Karpas-422 (cell line): ENCODE measurements at regions not wholly inside any gene's neighbourhood (a gene's known extent, or its start where the extent isn't known, plus 50 kb on each side); places are given as distances from the start of the nearest gene placed in this dataset.

Experiments used
- DNase-seq: peaks from one replicate; pipeline ENCODE4 v3.0.0-alpha.2; 2015
- H2AFZ ChIP-seq: fragments of 200-600 bp; sonication (generic); 2 replicates; pipeline ENCODE4 v1.6.1; 2014; ENCODE audit warnings: antibody characterized with exemption, low read length, mixed read lengths
- H3K27ac ChIP-seq: fragments of 200-600 bp; sonication (generic); 2 replicates; pipeline ENCODE4 v1.5.1; 2014; ENCODE audit warnings: mild to moderate bottlenecking, low read length, moderate library complexity
- H3K27me3 ChIP-seq: fragments of 200-600 bp; sonication (generic); 2 replicates; pipeline ENCODE4 v1.6.1; 2014; ENCODE audit warnings: low read length, mixed read lengths
- H3K36me3 ChIP-seq: fragments of 200-600 bp; sonication (generic); 2 replicates; pipeline ENCODE4 v1.6.1; 2014; ENCODE audit warnings: low read length, mixed read lengths; ENCODE audit not compliant: insufficient read depth
- H3K4me1 ChIP-seq: fragments of 200-600 bp; sonication (generic); 2 replicates; pipeline ENCODE4 v1.6.1; 2014; ENCODE audit warnings: mild to moderate bottlenecking, low read length, mixed read lengths
- H3K4me2 ChIP-seq: fragments of 200-600 bp; sonication (generic); 2 replicates; pipeline ENCODE4 v1.6.1; 2014; ENCODE audit warnings: low read length, low read depth, mild to moderate bottlenecking; ENCODE audit not compliant: poor library complexity, severe bottlenecking
- H3K4me3 ChIP-seq: fragments of 200-600 bp; sonication (generic); 2 replicates; pipeline ENCODE4 v1.5.1; 2014; ENCODE audit warnings: mild to moderate bottlenecking, antibody characterized with exemption, low read length, mixed read lengths
- H3K79me2 ChIP-seq: fragments of 200-600 bp; sonication (generic); 2 replicates; pipeline ENCODE4 v1.6.1; 2014; ENCODE audit warnings: mild to moderate bottlenecking, low read length, mixed read lengths
- H3K9ac ChIP-seq: fragments of 200-600 bp; sonication (generic); 2 replicates; pipeline ENCODE4 v1.6.0; 2014; ENCODE audit warnings: low read length
- H3K9me2 ChIP-seq: fragments of 200-600 bp; sonication (generic), shearing (Covaris generic); replicated peaks from 2 replicates; pipeline ENCODE4 v1.6.0; 2014; ENCODE audit warnings: mild to moderate bottlenecking, low read length, moderate library complexity; ENCODE audit not compliant: insufficient read depth
- H3K9me3 ChIP-seq: fragments of 300-700, 200-600 bp; sonication (generic); 2 replicates; pipeline ENCODE4 v1.6.1; 2014; ENCODE audit warnings: low read length, mixed read lengths
- H4K20me1 ChIP-seq: fragments of 200-600 bp; sonication (generic); 2 replicates; pipeline ENCODE4 v1.6.1; 2014; ENCODE audit warnings: mild to moderate bottlenecking, antibody characterized with exemption, low read length, low read depth; ENCODE audit not compliant: insufficient read depth

GRCh38 chr11:45457649-45458048, 171.5 kb upstream of the SYT13 start:
- Histone ChIP-seq H3K9me2 (no peaks in the 10 kb centered on the region), H2AFZ (no peak overlapping the region), H3K27ac (no peak overlapping the region), H3K4me2 (no peak overlapping the region), H3K79me2 (no peaks in the 10 kb centered on the region), H3K27me3 (no peaks in the 10 kb centered on the region), H3K9me3 (no peaks in the 10 kb centered on the region), H4K20me1 (no peaks in the 10 kb centered on the region), H3K4me3 (no peak overlapping the region), H3K4me1 (no peaks in the 10 kb centered on the region), H3K36me3 (no peaks in the 10 kb centered on the region), H3K9ac (no peak overlapping the region)
- DNase-seq: no peak

GRCh38 chr11:45456686-45457085, 170.5 kb upstream of the SYT13 start:
- H3K9me3 ChIP-seq: no peaks in the 10 kb centered on the region
- no peak overlapping the region for H3K27ac ChIP-seq
- no peaks in the 10 kb centered on the region for H3K36me3 ChIP-seq
- H3K27me3 ChIP-seq: no peaks in the 10 kb centered on the region
- H3K9me2 ChIP-seq: no peaks in the 10 kb centered on the region
- DNase-seq: no peak
- H3K4me2 ChIP-seq: no peak overlapping the region
- no peak overlapping the region for H3K4me3 ChIP-seq
- no peaks in the 10 kb centered on the region for H3K79me2 ChIP-seq
- H3K4me1 ChIP-seq: no peaks in the 10 kb centered on the region
- H2AFZ ChIP-seq: no peak overlapping the region
- no peak overlapping the region for H3K9ac ChIP-seq
- H4K20me1 ChIP-seq: no peaks in the 10 kb centered on the region

- Histone ChIP-seq H4K20me1 (no peaks in the 10 kb centered on the region), H3K27me3 (no peaks in the 10 kb centered on the region), H3K79me2 (no peaks in the 10 kb centered on the region), H3K9me3 (no peaks in the 10 kb centered on the region), H3K27ac (no peak overlapping the region), H3K9me2 (no peaks in the 10 kb centered on the region), H2AFZ (no peak overlapping the region), H3K4me2 (no peak overlapping the region), H3K4me1 (no peaks in the 10 kb centered on the region), H3K4me3 (no peak overlapping the region), H3K9ac (no peak overlapping the region), H3K36me3 (no peaks in the 10 kb centered on the region)
- no peak for DNase-seq
Measured at GRCh38 chr11:45455536-45455935, 169.4 kb upstream of the SYT13 start.

DNA sequence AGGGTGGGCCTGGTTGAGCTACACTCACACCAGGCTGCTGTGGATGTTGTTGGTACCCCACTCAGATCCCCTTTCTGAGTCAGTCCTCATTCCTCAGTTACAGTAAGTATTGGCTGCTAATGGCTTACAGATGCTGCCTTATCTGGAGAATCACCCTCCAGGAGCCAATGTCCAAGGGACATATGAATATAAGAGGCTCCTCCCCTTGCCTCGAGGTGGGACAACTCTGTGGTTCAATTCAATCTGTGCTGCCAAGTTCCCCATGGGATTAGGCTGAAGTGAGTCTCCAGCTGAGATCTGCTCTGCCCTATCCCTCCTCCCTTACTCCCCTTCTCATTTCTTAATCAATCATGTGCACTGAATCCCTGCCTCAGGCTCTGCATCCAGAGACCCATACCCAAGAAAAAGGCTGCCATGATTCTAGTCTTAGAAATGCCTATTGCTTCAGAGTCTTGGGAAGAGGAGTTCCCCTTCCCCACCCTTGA, 168.8 kb upstream of the SYT13 start:
- Histone ChIP-seq H3K36me3 (no peaks in the 10 kb centered on the region), H3K4me3 (no peak overlapping the region), H4K20me1 (no peaks in the 10 kb centered on the region), H3K9me2 (no peaks in the 10 kb centered on the region), H3K4me2 (no peak overlapping the region), H2AFZ (no peak overlapping the region), H3K9me3 (no peaks in the 10 kb centered on the region), H3K79me2 (no peaks in the 10 kb centered on the region), H3K9ac (no peak overlapping the region), H3K27me3 (no peaks in the 10 kb centered on the region), H3K4me1 (no peaks in the 10 kb centered on the region), H3K27ac (no peak overlapping the region)
- no peak for DNase-seq

DNA sequence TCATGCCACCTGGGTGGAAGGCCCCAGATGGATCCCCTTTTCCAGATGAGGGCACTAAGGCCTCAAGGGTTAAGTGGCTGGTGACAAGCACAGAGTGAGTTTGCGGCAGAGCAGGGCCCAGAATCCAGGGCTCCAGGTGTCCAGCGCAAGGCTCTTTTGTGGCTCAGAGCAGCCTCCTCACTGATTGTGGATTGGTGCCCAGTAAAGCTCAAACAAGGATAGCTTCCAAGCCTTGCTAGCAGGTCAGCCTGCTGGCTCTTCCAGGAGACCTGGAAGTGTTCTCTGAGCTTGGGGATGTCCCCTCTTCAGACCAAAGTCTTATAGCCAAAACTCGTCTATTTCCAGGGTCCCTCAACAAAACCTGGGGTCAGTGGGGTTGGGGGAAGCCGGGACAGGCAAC, 167.6 kb upstream of the SYT13 start:
- Histone ChIP-seq H4K20me1 (no peaks in the 10 kb centered on the region), H2AFZ (no peak overlapping the region), H3K4me1 (no peaks in the 10 kb centered on the region), H3K4me2 (no peak overlapping the region), H3K27ac (no peak overlapping the region), H3K79me2 (no peaks in the 10 kb centered on the region), H3K9me3 (no peaks in the 10 kb centered on the region), H3K27me3 (no peaks in the 10 kb centered on the region), H3K36me3 (no peaks in the 10 kb centered on the region), H3K9me2 (no peaks in the 10 kb centered on the region), H3K4me3 (no peak overlapping the region), H3K9ac (no peak overlapping the region)
- DNase-seq: no peak

DNA sequence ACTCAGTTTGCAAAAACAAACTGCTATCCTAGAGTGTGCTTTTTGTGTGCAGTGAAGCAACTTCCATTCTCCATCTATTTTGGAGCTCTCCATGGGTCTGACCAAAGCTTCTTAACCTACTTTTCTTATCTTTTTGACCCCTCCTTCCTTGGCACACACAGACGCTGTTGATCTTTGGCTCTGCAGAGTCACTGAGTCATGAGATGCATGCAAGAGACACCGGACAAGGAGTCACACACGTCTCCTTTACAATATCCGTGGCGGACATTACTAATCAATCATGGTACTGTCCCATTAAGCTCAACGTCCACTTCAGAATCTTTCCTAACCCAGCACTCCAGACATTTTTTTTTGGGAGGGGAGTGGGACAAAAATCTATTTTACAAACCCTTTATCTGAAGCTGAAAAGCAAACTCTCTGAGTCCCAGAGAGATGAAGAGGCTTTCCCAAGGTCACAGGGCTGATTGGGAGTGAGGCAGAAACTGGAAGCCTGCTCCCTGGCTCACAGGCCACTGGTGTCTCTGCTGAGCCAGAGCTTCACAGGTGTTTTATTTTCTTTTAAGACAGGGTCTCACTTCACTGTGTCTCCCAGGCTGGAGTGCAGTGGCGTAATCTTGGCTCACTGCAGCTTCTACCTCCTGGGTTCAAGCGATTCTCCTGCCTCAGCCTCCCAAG, 165.8 kb upstream of the SYT13 start:
- H3K79me2 ChIP-seq: no peaks in the 10 kb centered on the region
- no peak overlapping the region for H2AFZ ChIP-seq
- H3K27ac ChIP-seq: no peak overlapping the region
- H3K36me3 ChIP-seq: no peaks in the 10 kb centered on the region
- H3K9me3 ChIP-seq: no peaks in the 10 kb centered on the region
- no peak overlapping the region for H3K9ac ChIP-seq
- no peaks in the 10 kb centered on the region for H3K4me1 ChIP-seq
- no peak for DNase-seq
- no peak overlapping the region for H3K4me3 ChIP-seq
- H3K4me2 ChIP-seq: no peak overlapping the region
- H3K9me2 ChIP-seq: no peaks in the 10 kb centered on the region
- no peaks in the 10 kb centered on the region for H4K20me1 ChIP-seq
- H3K27me3 ChIP-seq: no peaks in the 10 kb centered on the region

DNA sequence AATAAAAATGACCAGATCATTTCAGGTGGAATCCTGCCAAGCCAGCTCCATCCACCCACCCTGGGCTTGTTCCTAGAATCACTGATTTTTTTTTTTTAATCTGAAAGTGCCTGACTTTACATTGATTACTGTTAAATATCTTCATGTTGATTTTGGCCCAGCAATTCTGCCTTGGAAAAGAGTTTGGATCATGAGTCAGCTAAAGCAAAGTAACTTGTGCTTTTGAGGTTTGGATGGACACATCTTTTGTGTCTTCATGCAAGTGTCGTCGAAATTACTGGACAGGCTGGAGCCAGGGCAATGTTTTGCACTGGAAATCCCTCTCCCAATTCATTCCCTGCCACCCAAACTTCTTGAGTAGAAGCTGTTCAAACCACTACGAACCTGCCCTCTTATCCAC, 164.0 kb upstream of the SYT13 start:
- Histone ChIP-seq H3K9ac (no peak overlapping the region), H3K4me3 (no peak overlapping the region), H4K20me1 (no peaks in the 10 kb centered on the region), H3K36me3 (no peaks in the 10 kb centered on the region), H3K27ac (no peak overlapping the region), H3K4me1 (no peaks in the 10 kb centered on the region), H2AFZ (no peak overlapping the region), H3K27me3 (no peaks in the 10 kb centered on the region), H3K9me2 (no peaks in the 10 kb centered on the region), H3K4me2 (no peak overlapping the region), H3K79me2 (no peaks in the 10 kb centered on the region), H3K9me3 (no peaks in the 10 kb centered on the region)
- no peak for DNase-seq

DNA sequence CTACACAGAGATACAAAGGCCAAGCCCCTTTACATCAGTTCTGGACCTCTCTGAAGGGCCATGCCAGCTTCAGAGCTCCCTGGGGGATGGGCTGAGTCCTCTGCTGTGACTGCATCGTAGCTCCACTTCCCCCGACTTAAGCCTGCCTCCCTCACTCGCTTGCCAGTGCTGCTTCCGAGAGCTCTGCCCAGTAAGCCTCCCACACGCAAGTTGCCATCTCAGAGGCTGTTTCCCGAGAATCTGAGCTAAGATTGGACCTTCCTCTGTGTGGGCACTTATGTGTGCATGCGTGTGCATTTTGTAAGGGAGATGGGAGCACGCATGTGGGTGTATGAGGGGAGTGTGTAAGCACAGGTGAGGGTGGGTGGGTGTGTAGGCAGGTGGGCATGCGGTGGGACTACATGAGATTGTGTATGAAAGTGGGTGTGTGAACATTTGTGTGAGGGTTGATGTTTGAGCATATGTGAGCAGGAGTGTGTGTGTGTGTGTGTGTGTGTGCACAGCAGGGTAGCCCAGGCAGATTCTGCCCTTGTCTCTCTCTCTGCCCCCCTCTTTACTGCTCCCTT, 163.0 kb upstream of the SYT13 start:
- H3K27ac ChIP-seq: no peak overlapping the region
- no peaks in the 10 kb centered on the region for H3K4me1 ChIP-seq
- DNase-seq: no peak
- H4K20me1 ChIP-seq: no peaks in the 10 kb centered on the region
- no peak overlapping the region for H3K9ac ChIP-seq
- H3K9me3 ChIP-seq: no peaks in the 10 kb centered on the region
- H3K27me3 ChIP-seq: no peaks in the 10 kb centered on the region
- no peak overlapping the region for H3K4me3 ChIP-seq
- H3K4me2 ChIP-seq: no peak overlapping the region
- H2AFZ ChIP-seq: no peak overlapping the region
- H3K9me2 ChIP-seq: no peaks in the 10 kb centered on the region
- H3K79me2 ChIP-seq: no peaks in the 10 kb centered on the region
- no peaks in the 10 kb centered on the region for H3K36me3 ChIP-seq
